WTC11 (cell line): ENCODE measurements at regions not wholly inside any gene's neighbourhood (a gene's known extent, or its start where the extent isn't known, plus 50 kb on each side); places are given as distances from the start of the nearest gene placed in this dataset.

Experiments
- CTCF ChIP-seq: fragments of 200-600 bp; IDR thresholded peaks from 2 replicates; pipeline ENCODE4 v1.8.0; 2022; ENCODE audit warnings: antibody characterized with exemption
- FOXP1 ChIP-seq: sonication (generic); formaldehyde crosslinking; IDR thresholded peaks from 2 replicates; pipeline ENCODE4 v1.8.0; 2022; ENCODE audit warnings: missing genetic modification reagents, mild to moderate bottlenecking, moderate library complexity, borderline replicate concordance
- NR1H2 ChIP-seq: sonication (generic); formaldehyde crosslinking; IDR thresholded peaks from 2 replicates; pipeline ENCODE4 v1.9.0; 2021; ENCODE audit warnings: mild to moderate bottlenecking, moderate library complexity, missing genetic modification reagents
- NR3C1 ChIP-seq: sonication (generic); formaldehyde crosslinking; conservative IDR thresholded peaks from 2 replicates; pipeline ENCODE4 v1.8.1; 2023; ENCODE audit warnings: low read depth, mild to moderate bottlenecking, missing genetic modification reagents
- TCF7 ChIP-seq: sonication (generic); formaldehyde crosslinking; IDR thresholded peaks from 2 replicates; pipeline ENCODE4 v1.8.0; 2022; ENCODE audit warnings: mild to moderate bottlenecking, low read depth, missing genetic modification reagents, moderate library complexity
- ZNF121 ChIP-seq: sonication (generic); formaldehyde crosslinking; IDR thresholded peaks from 2 replicates; pipeline ENCODE4 v1.8.0; 2023; ENCODE audit warnings: missing genetic modification reagents
- TF ChIP-seq, protein P1 (sequence below): sonication (generic); formaldehyde crosslinking; IDR thresholded peaks from 2 replicates; pipeline ENCODE4 v1.8.1; 2022; ENCODE audit warnings: mild to moderate bottlenecking, missing genetic modification reagents, moderate library complexity, borderline replicate concordance
- TF ChIP-seq, protein P2 (sequence below): sonication (generic); formaldehyde crosslinking; IDR thresholded peaks from 2 replicates; pipeline ENCODE4 v1.8.0; 2022; ENCODE audit warnings: mild to moderate bottlenecking, missing genetic modification reagents

DNA sequence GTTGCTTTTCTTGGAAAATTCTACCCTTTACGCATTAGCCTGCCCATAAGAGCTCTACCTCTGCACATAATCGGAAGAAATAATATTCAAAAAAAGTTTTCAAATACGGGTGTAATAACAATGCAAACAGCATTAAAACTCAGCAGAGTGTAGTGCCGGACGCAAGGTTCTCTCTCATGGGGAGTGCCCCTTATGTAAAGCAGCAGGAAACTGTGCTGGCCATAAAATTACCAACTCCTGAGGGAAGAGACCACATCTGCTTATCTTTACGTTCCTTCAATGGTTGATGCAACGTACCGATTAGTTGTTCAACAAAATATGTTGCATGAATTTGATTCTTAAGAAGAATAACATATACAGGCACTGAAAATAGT is 118.7 kb upstream of the TMCC3 start:
- no peak for TF ChIP-seq CTCF
- TF ChIP-seq NR1H2 (CRISPR knock-in tag) = no peak
- TF ChIP-seq NR3C1 (CRISPR knock-in tag) = no peak
- no peak for TF ChIP-seq ZNF121 (CRISPR knock-in tag)
- TF ChIP-seq, protein P1, sequence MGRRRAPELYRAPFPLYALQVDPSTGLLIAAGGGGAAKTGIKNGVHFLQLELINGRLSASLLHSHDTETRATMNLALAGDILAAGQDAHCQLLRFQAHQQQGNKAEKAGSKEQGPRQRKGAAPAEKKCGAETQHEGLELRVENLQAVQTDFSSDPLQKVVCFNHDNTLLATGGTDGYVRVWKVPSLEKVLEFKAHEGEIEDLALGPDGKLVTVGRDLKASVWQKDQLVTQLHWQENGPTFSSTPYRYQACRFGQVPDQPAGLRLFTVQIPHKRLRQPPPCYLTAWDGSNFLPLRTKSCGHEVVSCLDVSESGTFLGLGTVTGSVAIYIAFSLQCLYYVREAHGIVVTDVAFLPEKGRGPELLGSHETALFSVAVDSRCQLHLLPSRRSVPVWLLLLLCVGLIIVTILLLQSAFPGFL (CRISPR knock-in tag) = no peak
- TF ChIP-seq FOXP1 (CRISPR knock-in tag) = no peak
- TF ChIP-seq TCF7 (CRISPR knock-in tag) = no peak
- TF ChIP-seq, protein P2, sequence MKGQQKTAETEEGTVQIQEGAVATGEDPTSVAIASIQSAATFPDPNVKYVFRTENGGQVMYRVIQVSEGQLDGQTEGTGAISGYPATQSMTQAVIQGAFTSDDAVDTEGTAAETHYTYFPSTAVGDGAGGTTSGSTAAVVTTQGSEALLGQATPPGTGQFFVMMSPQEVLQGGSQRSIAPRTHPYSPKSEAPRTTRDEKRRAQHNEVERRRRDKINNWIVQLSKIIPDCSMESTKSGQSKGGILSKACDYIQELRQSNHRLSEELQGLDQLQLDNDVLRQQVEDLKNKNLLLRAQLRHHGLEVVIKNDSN (CRISPR knock-in tag) = no peak
